Tongue (tissue), 1 donor: ENCODE measurements at regions not wholly inside any gene's neighbourhood (a gene's known extent, or its start where the extent isn't known, plus 50 kb on each side); places are given as distances from the start of the nearest gene placed in this dataset.

Experiments
- DNase-seq: peaks from one replicate; pipeline ENCODE4 v3.0.0-alpha.2; 2015

- no peak for DNase-seq
These were observed 67.2 kb upstream of the TSLP start for GRCh38 chr5:111004291-111004690.

GRCh38 chr5:111010783-111011182 lies 60.7 kb upstream of the TSLP start:
- DNase-seq = no peak

GRCh38 chr5:111013011-111013410 lies 58.5 kb upstream of the TSLP start:
- no peak for DNase-seq

GRCh38 chr5:111016801-111017200 lies 54.7 kb upstream of the TSLP start:
- DNase-seq = no peak

GRCh38 chr5:111017731-111018130 lies 53.8 kb upstream of the TSLP start:
- no peak for DNase-seq
